ENCODE measurements at regions not wholly inside any gene's neighbourhood (a gene's known extent, or its start where the extent isn't known, plus 50 kb on each side); places are given as distances from the start of the nearest gene placed in this dataset.
"Not testable (repeated sequence)": the region's sequence is repeated elsewhere in the genome, so short reads cannot be mapped to it uniquely, and the experiment has no call there.

GRCh38 chr14:35193161-35193560, 70.8 kb downstream of the PRORP start:
- Histone ChIP-seq H3K27me3 (ENCODE audit: control insufficient read depth, insufficient read depth, low read length) (no peaks in the 10 kb centered on the region), H3K9me3 (ENCODE audit: control insufficient read depth in 2 of 3, insufficient read depth in 1 of 3, low read length in 3 of 3) (no peaks in the 10 kb centered on the region), H3K4me1 (ENCODE audit: control insufficient read depth in 2 of 3, insufficient read depth in 2 of 3, low read depth in 1 of 3, low read length in 3 of 3) (no peaks in the 10 kb centered on the region), H3K4me3 (ENCODE audit: low read length in 3 of 3) (no peak overlapping the region), H3K9ac (ENCODE audit: low read length in 3 of 3) (no peak overlapping the region), H3K36me3 (ENCODE audit: control insufficient read depth in 2 of 3, insufficient read depth in 3 of 3, low read length in 3 of 3) (peaks cover 0 to 4% (median 0%) of the 10 kb centered on the region in 3 donors), H3K27ac (ENCODE audit: low read depth in 2 of 2, low read length in 2 of 2) (no peak overlapping the region)
- FAIRE-seq (no peak), DNase-seq (no peak)
- intact Hi-C loops (cut with DNase I): no loop called here
- TF ChIP-seq CTCF (IDR thresholded peaks at IDR 0.05; ENCODE audit: borderline replicate concordance, extremely low read depth, insufficient read depth): no peak

- H3K9me3 ChIP-seq (ENCODE audit: control insufficient read depth in 2 of 3, insufficient read depth in 1 of 3, low read length in 3 of 3); H3K27me3 ChIP-seq (ENCODE audit: control insufficient read depth, insufficient read depth, low read length); FAIRE-seq; H3K4me1 ChIP-seq (ENCODE audit: control insufficient read depth in 2 of 3, insufficient read depth in 2 of 3, low read depth in 1 of 3, low read length in 3 of 3); H3K27ac ChIP-seq (ENCODE audit: low read depth in 2 of 2, low read length in 2 of 2); H3K36me3 ChIP-seq (ENCODE audit: control insufficient read depth in 2 of 3, insufficient read depth in 3 of 3, low read length in 3 of 3); intact Hi-C loops (cut with DNase I); H3K9ac ChIP-seq (ENCODE audit: low read length in 3 of 3); H3K4me3 ChIP-seq (ENCODE audit: low read length in 3 of 3); DNase-seq: not testable (repeated sequence)
Measured at GRCh38 chr14:35194183-35194582, 71.8 kb downstream of the PRORP start.

- TF ChIP-seq CTCF (IDR thresholded peaks at IDR 0.05; ENCODE audit: borderline replicate concordance, extremely low read depth, insufficient read depth): no peak
- no peaks in the 10 kb centered on the region for H3K36me3 ChIP-seq (ENCODE audit: control insufficient read depth in 2 of 3, insufficient read depth in 3 of 3, low read length in 3 of 3)
- H3K27me3 ChIP-seq (ENCODE audit: control insufficient read depth, insufficient read depth, low read length): no peaks in the 10 kb centered on the region
- DNase-seq: peak in 1 of 5 donors; percentile 15
- no peak overlapping the region for H3K27ac ChIP-seq (ENCODE audit: low read depth in 2 of 2, low read length in 2 of 2)
- no peak overlapping the region for H3K9ac ChIP-seq (ENCODE audit: low read length in 3 of 3)
- intact Hi-C loops (cut with DNase I): no loop called here
- H3K4me1 ChIP-seq (ENCODE audit: control insufficient read depth in 2 of 3, insufficient read depth in 2 of 3, low read depth in 1 of 3, low read length in 3 of 3): no peaks in the 10 kb centered on the region
- FAIRE-seq: no peak
- no peak overlapping the region for H3K4me3 ChIP-seq (ENCODE audit: low read length in 3 of 3)
- H3K9me3 ChIP-seq (ENCODE audit: control insufficient read depth in 2 of 3, insufficient read depth in 1 of 3, low read length in 3 of 3): no peaks in the 10 kb centered on the region
Measured at GRCh38 chr14:35196571-35196970, 74.2 kb downstream of the PRORP start.

- TF ChIP-seq CTCF (IDR thresholded peaks at IDR 0.05; ENCODE audit: borderline replicate concordance, extremely low read depth, insufficient read depth): no peak
- Histone ChIP-seq H3K36me3 (ENCODE audit: control insufficient read depth in 2 of 3, insufficient read depth in 3 of 3, low read length in 3 of 3) (no peaks in the 10 kb centered on the region), H3K4me3 (ENCODE audit: low read length in 3 of 3) (no peak overlapping the region), H3K4me1 (ENCODE audit: control insufficient read depth in 2 of 3, insufficient read depth in 2 of 3, low read depth in 1 of 3, low read length in 3 of 3) (no peaks in the 10 kb centered on the region), H3K9ac (ENCODE audit: low read length in 3 of 3) (no peak overlapping the region), H3K9me3 (ENCODE audit: control insufficient read depth in 2 of 3, insufficient read depth in 1 of 3, low read length in 3 of 3) (no peaks in the 10 kb centered on the region), H3K27ac (ENCODE audit: low read depth in 2 of 2, low read length in 2 of 2) (no peak overlapping the region), H3K27me3 (ENCODE audit: control insufficient read depth, insufficient read depth, low read length) (no peaks in the 10 kb centered on the region)
- DNase-seq (no peak), FAIRE-seq (no peak)
- intact Hi-C loops (cut with DNase I): no loop called here
Measured at GRCh38 chr14:35197015-35197414, 74.7 kb downstream of the PRORP start.

All from kidney (tissue), 13 donors.